HCT116 (cell line): ENCODE measurements at regions not wholly inside any gene's neighbourhood (a gene's known extent, or its start where the extent isn't known, plus 50 kb on each side); places are given as distances from the start of the nearest gene placed in this dataset.

Experiments
- EZH2 ChIP-seq: fragments of 200-600 bp; sonication (generic); IDR thresholded peaks from 2 replicates; pipeline ENCODE4 v1.6.1; 2017; ENCODE audit warnings: antibody characterized with exemption, mixed run types
- JUND ChIP-seq: IDR thresholded peaks from 2 replicates; pipeline ENCODE4 v1.6.1; 2012
- RAD21 ChIP-seq: IDR thresholded peaks from 2 replicates; pipeline ENCODE4 v1.6.1; 2012; ENCODE audit warnings: low read depth, mild to moderate bottlenecking
- TCF7L2 ChIP-seq: IDR thresholded peaks from 2 replicates; pipeline ENCODE4 v1.7.0; 2011; ENCODE audit warnings: borderline replicate concordance, inconsistent platforms; ENCODE audit not compliant: insufficient read depth, insufficient read length; ENCODE audit errors: extremely low read depth
- TF ChIP-seq, protein P1 (sequence below), 3 experiments: fragments of 200-600 bp in 1 of 3; sonication (generic) in 1 of 3; IDR thresholded peaks in 2 of 3; conservative IDR thresholded peaks in 1 of 3; 2 replicates each; pipeline ENCODE4 v1.5.1; 2012 to 2017; ENCODE audit warnings: low read depth in 2 of 3, low read length in 2 of 3, antibody characterized with exemption in 1 of 3, borderline replicate concordance in 1 of 3, control low read depth in 1 of 3, mild to moderate bottlenecking in 1 of 3, mixed read lengths in 1 of 3, mixed run types in 1 of 3, moderate library complexity in 1 of 3; ENCODE audit not compliant: insufficient read depth in 1 of 3

DNA sequence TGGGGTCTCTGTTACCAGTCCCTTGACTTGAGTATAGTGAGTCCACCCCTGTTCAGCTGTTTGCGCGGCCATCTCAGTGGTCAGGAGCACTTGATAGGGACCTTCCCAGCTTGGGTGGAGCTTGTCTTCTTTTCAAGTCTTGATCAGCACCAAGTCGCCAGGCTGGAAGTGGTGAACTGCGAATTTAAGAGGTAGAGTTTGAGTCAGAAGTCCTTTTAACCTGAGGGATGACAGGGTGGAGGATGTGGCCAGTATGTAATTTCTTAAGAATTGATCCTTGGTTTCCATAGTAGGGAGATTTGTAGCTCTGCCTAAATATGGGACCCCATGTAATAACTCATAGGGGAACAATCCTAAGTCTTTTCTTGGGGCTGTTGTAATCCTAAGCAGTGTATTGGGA is 86.3 kb upstream of the XCR1 start:
- no peak for TF ChIP-seq EZH2
- no peak for TF ChIP-seq RAD21
- TF ChIP-seq, protein P1, sequence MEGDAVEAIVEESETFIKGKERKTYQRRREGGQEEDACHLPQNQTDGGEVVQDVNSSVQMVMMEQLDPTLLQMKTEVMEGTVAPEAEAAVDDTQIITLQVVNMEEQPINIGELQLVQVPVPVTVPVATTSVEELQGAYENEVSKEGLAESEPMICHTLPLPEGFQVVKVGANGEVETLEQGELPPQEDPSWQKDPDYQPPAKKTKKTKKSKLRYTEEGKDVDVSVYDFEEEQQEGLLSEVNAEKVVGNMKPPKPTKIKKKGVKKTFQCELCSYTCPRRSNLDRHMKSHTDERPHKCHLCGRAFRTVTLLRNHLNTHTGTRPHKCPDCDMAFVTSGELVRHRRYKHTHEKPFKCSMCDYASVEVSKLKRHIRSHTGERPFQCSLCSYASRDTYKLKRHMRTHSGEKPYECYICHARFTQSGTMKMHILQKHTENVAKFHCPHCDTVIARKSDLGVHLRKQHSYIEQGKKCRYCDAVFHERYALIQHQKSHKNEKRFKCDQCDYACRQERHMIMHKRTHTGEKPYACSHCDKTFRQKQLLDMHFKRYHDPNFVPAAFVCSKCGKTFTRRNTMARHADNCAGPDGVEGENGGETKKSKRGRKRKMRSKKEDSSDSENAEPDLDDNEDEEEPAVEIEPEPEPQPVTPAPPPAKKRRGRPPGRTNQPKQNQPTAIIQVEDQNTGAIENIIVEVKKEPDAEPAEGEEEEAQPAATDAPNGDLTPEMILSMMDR (IDR thresholded peaks at IDR 0.05 in 2 of 3, conservative IDR thresholded peaks at IDR 0.05 in 1 of 3; ENCODE audit: borderline replicate concordance in 1 of 3, insufficient read depth in 1 of 3, low read depth in 2 of 3, low read length in 2 of 3), result no peak
- TF ChIP-seq TCF7L2, result no peak
- TF ChIP-seq JUND, result no peak
